IPS DF 19.7 (cell line): ENCODE measurements at regions not wholly inside any gene's neighbourhood (a gene's known extent, or its start where the extent isn't known, plus 50 kb on each side); places are given as distances from the start of the nearest gene placed in this dataset.
"Not testable (repeated sequence)": the region's sequence is repeated elsewhere in the genome, so short reads cannot be mapped to it uniquely, and the experiment has no call there.

Experiments used
- DNase-seq: peaks from one replicate; pipeline ENCODE4 v3.0.0-alpha.2; 2013; ENCODE audit warnings: low read depth, low spot score

- DNase-seq = not testable (repeated sequence)
Observed at GRCh38 chr16:72729552-72729951, 318.4 kb downstream of the ZFHX3 start.

- DNase-seq = no peak
Observed at GRCh38 chr16:72728516-72728915, 319.4 kb downstream of the ZFHX3 start.

GRCh38 chr16:72727565-72727964 is 320.4 kb downstream of the ZFHX3 start:
- no peak for DNase-seq

- DNase-seq = no peak
Observed at GRCh38 chr16:72725643-72726042, 322.3 kb downstream of the ZFHX3 start.

GRCh38 chr16:72723781-72724180 is 324.1 kb downstream of the ZFHX3 start:
- no peak for DNase-seq

- peak; percentile 40 for DNase-seq
Observed at GRCh38 chr16:72722552-72722951, 325.4 kb downstream of the ZFHX3 start.

GRCh38 chr16:72721981-72722380 is 325.9 kb downstream of the ZFHX3 start:
- no peak for DNase-seq

GRCh38 chr16:72715267-72715666 is 332.7 kb downstream of the ZFHX3 start:
- no peak for DNase-seq

GRCh38 chr16:72711823-72712222 is 336.1 kb downstream of the ZFHX3 start:
- DNase-seq = no peak

- no peak for DNase-seq
Observed at GRCh38 chr16:72705801-72706200, 342.1 kb downstream of the ZFHX3 start.

- DNase-seq = no peak
Observed at GRCh38 chr16:72704746-72705372, 343.1 kb downstream of the ZFHX3 start.

- no peak for DNase-seq
Observed at GRCh38 chr16:72689851-72690250, 358.1 kb downstream of the ZFHX3 start.

- DNase-seq = no peak
Observed at GRCh38 chr16:72680732-72681131, 367.2 kb downstream of the ZFHX3 start.

GRCh38 chr16:72679856-72680255 is 368.1 kb downstream of the ZFHX3 start:
- no peak for DNase-seq

- DNase-seq = no peak
Observed at GRCh38 chr16:72677662-72678447, 370.1 kb downstream of the ZFHX3 start.

- DNase-seq = no peak
Observed at GRCh38 chr16:72673118-72673517, 374.8 kb downstream of the ZFHX3 start.

GRCh38 chr16:72666267-72666666 is 381.7 kb downstream of the ZFHX3 start:
- DNase-seq = no peak

GRCh38 chr16:72665701-72666100 is 382.2 kb downstream of the ZFHX3 start:
- DNase-seq = no peak

GRCh38 chr16:72664509-72665408 is 383.2 kb downstream of the ZFHX3 start:
- DNase-seq = peak; percentile 98

GRCh38 chr16:72664056-72664508 is 383.8 kb downstream of the ZFHX3 start:
- no peak for DNase-seq

GRCh38 chr16:72658888-72659717 is 388.8 kb downstream of the ZFHX3 start:
- DNase-seq = no peak
